ENCODE measurements at regions not wholly inside any gene's neighbourhood (a gene's known extent, or its start where the extent isn't known, plus 50 kb on each side); places are given as distances from the start of the nearest gene placed in this dataset.

DNA sequence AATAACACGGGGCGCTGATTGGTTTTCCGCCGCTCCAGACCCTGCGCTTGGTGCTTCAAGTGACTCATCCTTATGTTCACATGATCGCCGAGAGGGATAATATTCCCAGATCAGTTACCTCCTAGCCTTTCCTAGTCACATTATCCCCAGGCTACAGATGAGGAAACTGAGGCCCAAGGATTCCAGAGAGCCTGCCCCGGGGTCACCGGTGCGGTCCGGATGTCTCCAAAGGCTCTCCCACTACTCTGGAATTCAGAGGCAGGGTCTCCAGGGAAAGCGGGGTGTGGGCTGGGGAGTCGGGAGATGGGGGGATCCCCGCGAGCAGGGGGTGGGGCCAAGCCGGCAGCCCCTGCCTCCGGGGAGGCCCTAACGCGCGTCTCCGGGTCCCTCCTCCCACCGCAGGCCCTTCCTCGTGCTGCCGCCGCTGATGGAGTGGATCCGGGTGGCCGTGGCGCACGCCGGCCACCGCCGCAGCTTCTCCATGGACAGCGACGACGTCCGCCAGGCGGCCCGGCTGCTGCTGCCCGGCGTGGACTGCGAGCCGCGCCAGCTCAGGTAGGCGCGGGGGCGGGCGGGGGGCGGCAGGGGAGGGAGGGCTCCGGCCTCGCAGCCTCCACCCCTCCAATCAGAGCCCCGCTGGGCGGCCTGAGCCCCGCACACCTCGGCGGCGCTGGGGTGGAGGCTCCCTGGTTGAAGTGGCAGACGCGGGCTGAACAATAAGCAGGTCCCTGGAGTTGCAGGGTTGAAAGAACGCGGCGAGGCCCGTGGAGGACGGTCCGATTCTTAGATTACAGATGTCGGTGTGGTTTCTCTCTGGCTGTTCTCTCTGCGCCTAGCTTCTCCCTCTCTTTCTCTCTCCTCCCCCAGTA lies 104.6 kb upstream of the PWP1 start:
- no peak for TF ChIP-seq SIN3A (IDR thresholded peaks at IDR 0.05; ENCODE audit: borderline replicate concordance, insufficient read depth, low read length)
- TF ChIP-seq, protein P1, sequence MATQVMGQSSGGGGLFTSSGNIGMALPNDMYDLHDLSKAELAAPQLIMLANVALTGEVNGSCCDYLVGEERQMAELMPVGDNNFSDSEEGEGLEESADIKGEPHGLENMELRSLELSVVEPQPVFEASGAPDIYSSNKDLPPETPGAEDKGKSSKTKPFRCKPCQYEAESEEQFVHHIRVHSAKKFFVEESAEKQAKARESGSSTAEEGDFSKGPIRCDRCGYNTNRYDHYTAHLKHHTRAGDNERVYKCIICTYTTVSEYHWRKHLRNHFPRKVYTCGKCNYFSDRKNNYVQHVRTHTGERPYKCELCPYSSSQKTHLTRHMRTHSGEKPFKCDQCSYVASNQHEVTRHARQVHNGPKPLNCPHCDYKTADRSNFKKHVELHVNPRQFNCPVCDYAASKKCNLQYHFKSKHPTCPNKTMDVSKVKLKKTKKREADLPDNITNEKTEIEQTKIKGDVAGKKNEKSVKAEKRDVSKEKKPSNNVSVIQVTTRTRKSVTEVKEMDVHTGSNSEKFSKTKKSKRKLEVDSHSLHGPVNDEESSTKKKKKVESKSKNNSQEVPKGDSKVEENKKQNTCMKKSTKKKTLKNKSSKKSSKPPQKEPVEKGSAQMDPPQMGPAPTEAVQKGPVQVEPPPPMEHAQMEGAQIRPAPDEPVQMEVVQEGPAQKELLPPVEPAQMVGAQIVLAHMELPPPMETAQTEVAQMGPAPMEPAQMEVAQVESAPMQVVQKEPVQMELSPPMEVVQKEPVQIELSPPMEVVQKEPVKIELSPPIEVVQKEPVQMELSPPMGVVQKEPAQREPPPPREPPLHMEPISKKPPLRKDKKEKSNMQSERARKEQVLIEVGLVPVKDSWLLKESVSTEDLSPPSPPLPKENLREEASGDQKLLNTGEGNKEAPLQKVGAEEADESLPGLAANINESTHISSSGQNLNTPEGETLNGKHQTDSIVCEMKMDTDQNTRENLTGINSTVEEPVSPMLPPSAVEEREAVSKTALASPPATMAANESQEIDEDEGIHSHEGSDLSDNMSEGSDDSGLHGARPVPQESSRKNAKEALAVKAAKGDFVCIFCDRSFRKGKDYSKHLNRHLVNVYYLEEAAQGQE (IDR thresholded peaks at IDR 0.05; ENCODE audit: insufficient read depth in 1 of 2, low read depth in 2 of 2, low read length in 2 of 2): no peak
- no peak for TF ChIP-seq POLR2AphosphoS5 (IDR thresholded peaks at IDR 0.05; ENCODE audit: low read depth, low read length)
